HG02884 (cell line): ENCODE measurements at regions not wholly inside any gene's neighbourhood (a gene's known extent, or its start where the extent isn't known, plus 50 kb on each side); places are given as distances from the start of the nearest gene placed in this dataset.
"Not testable (repeated sequence)": the region's sequence is repeated elsewhere in the genome, so short reads cannot be mapped to it uniquely, and the experiment has no call there.

Experiments used
- ATAC-seq: cut with Tn5 transposase; IDR thresholded peaks from one replicate; pipeline ENCODE4 v1.9.1; 2021; ENCODE audit warnings: mild to moderate bottlenecking, moderate library complexity; ENCODE audit not compliant: unreplicated experiment

- ATAC-seq: no peak
These were observed 107.7 kb downstream of the SEPTIN7 start for GRCh38 chr7:35908331-35909216.

DNA sequence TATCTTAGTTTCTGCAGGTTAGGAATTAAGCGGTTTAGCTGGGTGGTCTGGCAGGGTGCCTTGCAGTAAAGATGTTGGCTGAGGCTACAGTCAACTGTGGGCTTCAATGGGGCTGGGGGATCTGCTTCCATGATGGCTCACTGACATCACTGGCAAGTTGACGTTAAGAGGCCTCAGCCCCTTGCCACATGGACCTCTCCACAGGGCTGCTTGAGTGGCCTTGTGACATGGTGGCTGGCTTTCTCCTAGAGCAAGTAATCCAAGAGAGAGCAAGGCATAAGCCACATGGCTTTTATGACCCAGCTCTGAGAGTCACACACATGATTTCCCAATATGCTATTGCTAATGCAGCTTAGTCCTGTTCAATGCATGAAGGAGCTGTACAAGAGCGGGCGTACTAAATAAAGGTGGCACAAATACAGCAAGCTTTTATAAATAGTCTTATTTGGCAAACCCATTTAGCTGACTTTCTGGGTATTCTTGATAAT lies 109.1 kb downstream of the SEPTIN7 start:
- no peak for ATAC-seq

DNA sequence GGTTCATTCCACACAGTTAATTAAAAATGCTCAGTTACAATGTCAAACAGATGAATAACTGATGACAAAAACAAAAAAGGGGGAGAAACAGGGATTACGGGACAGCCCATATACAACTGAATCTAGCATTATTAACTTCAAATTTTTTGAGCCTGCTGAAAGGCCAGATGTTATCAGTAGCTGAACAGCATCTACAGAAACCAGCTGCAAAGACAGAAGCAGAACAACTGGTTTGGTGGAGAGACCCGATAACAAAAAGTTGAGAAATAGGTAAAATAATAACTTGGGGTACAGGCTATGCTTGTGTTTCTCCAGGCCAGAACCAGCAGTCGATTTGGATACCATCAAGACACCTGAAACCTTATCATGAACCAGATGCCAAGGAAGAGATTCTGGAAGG lies 109.8 kb downstream of the SEPTIN7 start:
- not testable (repeated sequence) for ATAC-seq

DNA sequence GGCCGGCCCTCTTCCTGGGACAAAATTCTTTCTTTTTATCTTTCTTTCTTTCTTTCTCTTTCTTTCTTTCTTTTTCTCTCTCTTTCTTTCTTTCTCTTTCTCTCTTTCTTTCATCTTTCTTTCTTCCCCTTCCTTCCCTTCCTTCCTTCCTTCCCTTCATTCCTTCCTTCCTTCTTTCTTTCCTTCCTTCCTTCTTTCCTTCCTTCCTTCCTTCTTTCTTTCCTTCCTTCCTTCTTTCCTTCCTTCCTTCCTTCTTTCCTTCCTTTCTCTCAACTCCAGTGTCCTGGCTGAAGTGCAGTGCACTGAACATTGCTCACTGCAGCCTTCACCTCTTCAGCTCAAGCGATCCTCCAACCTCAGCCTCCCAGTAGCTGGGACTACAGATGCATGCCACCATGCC lies 112.5 kb downstream of the SEPTIN7 start:
- ATAC-seq: not testable (repeated sequence)

- ATAC-seq: not testable (repeated sequence)
These were observed 113.4 kb downstream of the SEPTIN7 start for GRCh38 chr7:35914214-35914613.

DNA sequence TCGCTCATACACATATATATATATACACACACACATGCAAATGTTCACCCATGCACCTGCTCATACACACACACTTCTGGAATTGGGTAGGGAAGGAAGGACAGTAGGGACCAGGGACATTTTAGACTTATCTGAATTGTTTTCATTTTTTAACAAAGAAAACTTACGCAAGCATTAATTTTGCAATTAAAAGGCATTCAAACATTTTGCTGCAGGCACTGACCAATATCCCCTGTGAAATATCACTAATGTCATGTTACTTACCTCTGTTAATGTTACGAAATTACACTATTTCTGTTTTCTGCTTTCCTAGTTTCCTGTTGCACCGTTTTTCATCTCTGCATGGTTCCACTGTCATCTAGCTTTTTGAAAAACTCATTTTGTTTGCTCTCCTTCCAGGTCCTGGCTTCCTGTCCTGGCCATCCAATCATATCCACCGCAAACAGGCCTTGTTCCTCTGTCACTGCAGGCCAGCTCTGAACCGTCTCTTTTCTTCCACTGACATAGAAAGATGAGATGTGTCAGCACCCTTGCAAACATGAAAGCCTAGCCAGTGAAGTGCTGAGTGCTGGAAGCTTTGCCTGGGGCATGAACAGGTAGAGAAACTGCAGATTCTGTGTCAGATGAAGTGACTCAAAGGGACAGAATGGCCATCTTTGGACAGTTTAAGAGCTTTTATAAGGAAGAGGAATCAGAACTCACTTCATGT lies 114.5 kb downstream of the SEPTIN7 start:
- not testable (repeated sequence) for ATAC-seq

DNA sequence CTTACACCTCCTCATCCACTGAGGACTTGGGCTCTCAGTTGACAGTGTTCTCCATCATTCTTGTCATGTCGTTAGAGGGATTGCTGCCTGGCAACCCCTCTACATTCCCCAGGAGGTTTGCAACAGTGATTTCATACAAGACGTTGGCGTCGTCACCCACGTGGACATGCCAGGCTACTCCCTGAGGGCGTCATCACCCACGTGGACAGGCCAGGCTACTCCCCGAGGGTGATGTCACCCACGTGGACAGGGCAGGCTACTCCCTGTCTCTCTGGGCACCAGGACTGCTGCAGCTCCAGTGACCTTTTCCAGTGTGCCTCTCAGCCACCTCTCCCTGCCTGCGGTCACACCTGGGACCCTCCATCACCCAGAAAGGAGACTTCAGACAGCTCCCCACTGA lies 117.4 kb downstream of the SEPTIN7 start:
- ATAC-seq: not testable (repeated sequence)

DNA sequence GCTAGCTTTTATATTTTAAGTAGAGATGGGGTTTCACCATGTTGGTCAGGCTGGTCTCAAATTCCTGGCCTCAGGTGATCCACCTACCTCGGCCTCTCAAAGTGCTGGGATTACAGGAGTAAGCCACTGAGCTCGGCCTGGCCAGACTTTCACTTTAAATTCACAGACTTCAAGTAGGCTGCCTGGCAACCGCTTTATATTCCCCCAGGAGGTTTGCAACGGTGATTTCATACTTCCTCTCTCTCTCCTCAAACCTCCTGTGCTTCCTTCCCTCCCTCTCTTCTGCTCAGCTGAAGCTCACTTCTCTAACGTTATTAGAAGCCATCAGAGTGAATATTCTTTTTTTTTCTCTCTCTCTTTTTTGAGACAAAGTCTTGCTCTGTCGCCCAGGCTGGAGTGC lies 118.8 kb downstream of the SEPTIN7 start:
- ATAC-seq: not testable (repeated sequence)

DNA sequence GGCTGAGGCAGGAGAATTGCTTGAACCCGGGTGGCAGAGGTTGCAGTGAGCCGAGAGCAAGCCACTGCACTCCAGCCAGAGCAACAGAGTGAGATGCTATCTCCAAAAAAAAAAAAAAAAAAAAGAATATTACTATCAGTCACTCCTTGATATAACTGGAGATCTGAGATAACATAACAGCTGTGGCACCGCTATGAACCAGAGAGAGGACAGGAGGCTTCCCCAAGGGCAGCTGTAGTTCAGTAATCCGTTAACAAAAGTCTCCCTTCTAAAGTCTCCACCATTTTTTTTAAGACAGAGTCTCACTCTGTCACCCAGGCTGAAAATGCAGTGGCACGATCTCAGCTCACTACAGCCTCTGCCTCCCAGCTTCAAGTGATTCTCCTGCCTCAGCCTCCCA lies 120.5 kb downstream of the SEPTIN7 start:
- not testable (repeated sequence) for ATAC-seq

DNA sequence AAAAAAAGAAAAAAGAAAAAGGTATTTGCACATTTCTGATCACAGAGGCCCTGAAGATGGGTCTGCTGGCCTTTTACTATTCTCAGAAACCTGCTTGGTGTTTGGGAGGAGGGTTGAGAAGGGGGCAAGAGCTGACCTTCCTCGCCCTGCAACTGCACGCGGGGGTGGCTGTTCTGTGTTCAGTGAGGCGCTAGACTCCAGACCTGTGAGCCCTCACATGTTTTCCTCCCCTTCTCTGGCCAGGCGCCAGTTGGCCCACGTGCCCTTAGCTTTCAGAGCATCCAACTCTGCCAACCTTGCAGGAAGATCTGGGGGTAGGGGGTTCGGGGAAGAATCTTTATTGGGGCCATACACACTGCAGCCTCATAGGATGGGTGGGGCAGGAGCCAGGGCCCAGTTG lies 123.8 kb downstream of the SEPTIN7 start:
- not testable (repeated sequence) for ATAC-seq

GRCh38 chr7:35926966-35927365 lies 126.1 kb downstream of the SEPTIN7 start:
- not testable (repeated sequence) for ATAC-seq

- ATAC-seq: not testable (repeated sequence)
These were observed 130.3 kb downstream of the SEPTIN7 start for GRCh38 chr7:35931134-35931533.

DNA sequence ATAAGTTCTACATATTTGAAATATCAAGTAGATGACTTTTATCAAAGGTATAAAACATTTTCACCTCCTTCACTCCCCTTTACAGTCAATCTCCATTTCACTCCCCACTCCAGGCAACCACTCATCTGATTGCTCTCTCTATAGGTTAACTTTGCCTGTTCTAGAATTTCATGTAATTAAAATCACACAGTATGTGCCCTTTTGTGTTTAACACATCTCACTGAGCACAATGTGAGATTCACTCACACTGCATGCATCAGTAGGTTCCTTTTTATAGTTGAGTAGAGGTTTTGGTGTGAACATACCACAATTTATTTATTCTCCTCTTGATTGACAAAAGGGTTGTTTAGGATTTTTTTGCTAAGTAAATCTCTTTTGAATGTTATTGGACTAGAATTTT lies 130.7 kb downstream of the SEPTIN7 start:
- not testable (repeated sequence) for ATAC-seq

- ATAC-seq: not testable (repeated sequence)
These were observed 139.8 kb downstream of the SEPTIN7 start for GRCh38 chr7:35940695-35941094.

DNA sequence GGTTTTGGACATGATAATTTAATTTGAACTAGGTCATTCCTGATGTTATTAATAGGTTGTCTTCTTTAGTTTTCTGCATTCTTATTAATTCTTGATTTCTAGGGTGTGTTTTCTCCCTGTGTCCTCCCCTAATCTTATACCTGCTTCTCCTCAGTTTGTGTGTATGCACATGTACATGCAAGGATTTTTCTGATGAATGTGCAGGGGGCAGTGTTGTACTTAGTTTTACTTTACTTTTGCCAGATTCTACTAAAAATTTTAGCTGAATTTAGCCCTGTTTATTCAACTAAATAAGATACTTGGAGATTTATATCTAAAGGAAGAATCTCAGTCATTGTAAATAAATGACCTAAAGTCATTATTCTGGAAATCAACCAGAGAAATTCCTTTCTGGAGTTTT lies 144.8 kb downstream of the SEPTIN7 start:
- ATAC-seq: not testable (repeated sequence)

DNA sequence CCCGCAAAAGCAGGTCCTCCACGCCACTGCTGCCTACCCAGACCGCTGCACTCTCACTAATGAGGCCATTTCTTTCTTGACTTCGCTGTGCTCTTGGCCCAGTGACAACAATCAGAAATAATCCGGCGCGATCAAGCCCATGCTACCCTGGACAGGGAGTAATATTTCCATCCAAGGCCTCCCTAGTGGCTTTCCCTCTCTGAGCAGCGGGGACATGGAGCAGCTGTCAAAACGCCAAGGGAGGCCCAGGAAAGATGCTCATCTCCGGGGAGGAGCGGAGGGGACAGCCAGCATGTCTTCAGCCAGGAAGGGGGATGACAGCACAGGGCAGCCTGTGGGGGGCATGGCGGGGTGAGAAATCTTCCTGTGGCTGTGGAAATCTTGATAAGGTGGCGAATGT lies 154.9 kb downstream of the SEPTIN7 start:
- not testable (repeated sequence) for ATAC-seq

- not testable (repeated sequence) for ATAC-seq
These were observed 156.1 kb downstream of the SEPTIN7 start for GRCh38 chr7:35956988-35957387.

DNA sequence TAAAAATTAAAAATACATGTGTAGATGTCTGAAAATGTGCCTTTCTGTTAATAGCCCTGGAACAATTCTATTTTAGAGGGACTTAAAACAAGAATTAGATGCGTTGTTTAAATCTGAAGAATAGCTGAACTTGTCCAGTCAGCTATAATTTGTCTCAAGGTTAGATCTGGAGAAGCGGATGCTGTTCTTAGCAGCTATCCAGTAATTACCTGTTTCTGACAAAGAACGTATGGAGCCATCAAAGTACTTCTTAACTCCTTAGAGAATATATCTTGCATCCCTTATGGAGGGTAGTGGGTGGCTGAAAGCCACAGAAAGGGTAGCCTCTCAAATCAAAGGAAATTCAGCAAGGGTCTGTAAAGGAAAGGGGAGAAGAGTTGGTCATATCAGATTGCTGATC lies 160.4 kb downstream of the SEPTIN7 start:
- ATAC-seq: not testable (repeated sequence)

DNA sequence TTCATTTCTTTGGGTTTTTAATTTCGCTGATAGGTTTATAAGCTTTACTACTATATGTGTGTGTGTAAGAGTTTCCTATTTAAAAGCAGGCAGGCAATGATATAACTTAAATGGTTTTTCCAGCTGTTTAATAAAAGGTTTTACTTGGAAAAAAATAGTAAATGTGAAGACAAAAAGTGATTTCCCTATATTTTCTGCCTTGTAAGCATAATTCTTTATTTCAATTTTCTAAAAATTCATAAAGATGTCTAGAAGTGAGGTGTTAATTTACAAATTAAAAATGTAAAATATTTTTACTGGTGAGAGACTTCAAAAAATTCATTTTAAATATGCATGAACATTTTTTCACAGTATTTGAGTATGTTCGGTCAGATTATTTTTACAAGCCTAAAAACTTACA lies 161.8 kb downstream of the SEPTIN7 start:
- ATAC-seq: not testable (repeated sequence)

DNA sequence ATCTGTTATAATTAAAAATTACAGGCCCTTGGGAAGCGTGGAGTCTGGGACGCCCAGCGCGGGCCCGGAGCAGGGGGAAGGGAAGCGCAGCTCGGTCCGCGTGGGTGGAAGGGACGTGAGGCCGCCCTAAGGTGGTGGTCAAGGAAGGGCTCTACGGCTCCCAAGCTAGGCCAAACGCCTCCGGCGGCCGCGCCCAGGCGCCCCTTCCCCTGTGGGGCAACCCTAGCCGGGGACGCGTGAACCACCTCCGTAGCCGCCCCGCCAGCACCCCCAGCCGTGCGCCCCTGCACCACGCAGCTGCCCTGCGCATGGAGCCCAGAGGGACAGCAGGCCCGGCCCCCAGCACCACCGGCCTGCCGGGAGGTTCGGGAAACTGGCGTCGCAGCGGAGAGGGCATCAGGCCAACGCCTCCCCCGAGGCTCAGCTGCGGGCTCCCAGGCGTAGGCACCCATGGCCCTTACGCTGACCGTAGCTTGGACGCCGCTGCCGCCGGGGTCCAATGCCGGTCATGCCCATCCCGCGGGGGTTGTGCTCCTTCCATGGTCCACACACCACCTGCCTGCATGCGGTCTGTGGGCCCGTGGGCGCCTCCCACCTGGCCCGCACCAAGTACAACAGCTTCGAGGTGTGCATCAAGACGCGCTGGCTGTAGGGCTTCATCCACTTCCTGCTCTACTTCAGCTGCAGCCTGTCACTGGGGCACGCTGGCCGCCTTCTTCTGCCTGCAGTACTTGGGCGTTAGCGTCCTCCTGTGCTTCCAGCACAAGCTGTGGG lies 166.7 kb downstream of the SEPTIN7 start:
- ATAC-seq: no peak
